ENCODE measurements at regions not wholly inside any gene's neighbourhood (a gene's known extent, or its start where the extent isn't known, plus 50 kb on each side); places are given as distances from the start of the nearest gene placed in this dataset.

DNA sequence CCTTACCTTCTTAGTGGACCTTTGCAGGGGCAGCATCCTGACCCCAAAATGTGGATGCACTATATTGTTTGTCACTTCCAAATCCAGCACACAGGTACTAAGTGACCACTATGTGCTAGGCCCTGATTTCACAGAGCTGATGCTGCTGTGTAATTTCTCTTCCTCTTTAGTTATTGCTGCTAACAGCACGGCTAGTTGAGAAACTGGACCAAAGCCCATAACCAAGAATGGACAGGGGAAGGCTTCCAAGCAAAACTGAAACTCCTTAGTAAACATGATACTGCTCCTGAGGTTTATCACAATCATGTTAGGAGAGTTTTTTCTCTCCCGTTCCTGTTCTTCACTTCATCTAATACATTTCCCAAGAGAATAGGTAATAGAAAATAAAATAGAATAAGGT is 172.9 kb upstream of the TTC29 start:
- peaks cover 7% of the 10 kb centered on the region for H3K9me3 ChIP-seq (ENCODE audit: severe bottlenecking)
- H3K4me3 ChIP-seq (ENCODE audit: low read depth, low read length): no peak overlapping the region
- no peaks in the 10 kb centered on the region for H3K36me3 ChIP-seq
- TF ChIP-seq, protein P1, sequence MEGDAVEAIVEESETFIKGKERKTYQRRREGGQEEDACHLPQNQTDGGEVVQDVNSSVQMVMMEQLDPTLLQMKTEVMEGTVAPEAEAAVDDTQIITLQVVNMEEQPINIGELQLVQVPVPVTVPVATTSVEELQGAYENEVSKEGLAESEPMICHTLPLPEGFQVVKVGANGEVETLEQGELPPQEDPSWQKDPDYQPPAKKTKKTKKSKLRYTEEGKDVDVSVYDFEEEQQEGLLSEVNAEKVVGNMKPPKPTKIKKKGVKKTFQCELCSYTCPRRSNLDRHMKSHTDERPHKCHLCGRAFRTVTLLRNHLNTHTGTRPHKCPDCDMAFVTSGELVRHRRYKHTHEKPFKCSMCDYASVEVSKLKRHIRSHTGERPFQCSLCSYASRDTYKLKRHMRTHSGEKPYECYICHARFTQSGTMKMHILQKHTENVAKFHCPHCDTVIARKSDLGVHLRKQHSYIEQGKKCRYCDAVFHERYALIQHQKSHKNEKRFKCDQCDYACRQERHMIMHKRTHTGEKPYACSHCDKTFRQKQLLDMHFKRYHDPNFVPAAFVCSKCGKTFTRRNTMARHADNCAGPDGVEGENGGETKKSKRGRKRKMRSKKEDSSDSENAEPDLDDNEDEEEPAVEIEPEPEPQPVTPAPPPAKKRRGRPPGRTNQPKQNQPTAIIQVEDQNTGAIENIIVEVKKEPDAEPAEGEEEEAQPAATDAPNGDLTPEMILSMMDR (IDR thresholded peaks at IDR 0.05; ENCODE audit: low read depth, low read length): no peak
- no peak for DNase-seq
- H3K27me3 ChIP-seq (ENCODE audit: insufficient read depth, low read depth, severe bottlenecking): no peaks in the 10 kb centered on the region
- no peak overlapping the region for H3K27ac ChIP-seq

DNA sequence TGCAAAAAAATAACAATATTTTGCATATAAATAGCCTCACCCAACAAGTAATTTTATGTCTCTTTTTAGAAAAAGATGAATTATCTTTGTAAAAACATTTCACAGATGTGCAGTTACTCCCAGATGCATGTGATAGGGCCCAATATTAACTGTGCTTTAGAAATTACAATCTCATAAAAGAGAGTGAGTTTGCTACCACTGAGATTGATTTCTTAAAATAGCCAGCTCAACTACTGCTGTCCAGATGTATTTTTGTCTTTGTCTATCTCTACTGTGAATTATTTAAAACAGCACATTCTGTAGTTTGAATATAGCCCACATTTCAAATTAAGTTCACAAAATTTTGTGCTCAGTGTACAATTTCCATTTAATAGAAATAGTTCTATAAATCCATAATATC is 177.0 kb upstream of the TTC29 start:
- TF ChIP-seq, protein P1 (IDR thresholded peaks at IDR 0.05; ENCODE audit: low read depth, low read length): no peak
- no peaks in the 10 kb centered on the region for H3K27me3 ChIP-seq (ENCODE audit: insufficient read depth, low read depth, severe bottlenecking)
- no peaks in the 10 kb centered on the region for H3K9me3 ChIP-seq (ENCODE audit: severe bottlenecking)
- no peak overlapping the region for H3K4me3 ChIP-seq (ENCODE audit: low read depth, low read length)
- no peak for DNase-seq
- H3K36me3 ChIP-seq: no peaks in the 10 kb centered on the region
- H3K27ac ChIP-seq: no peak overlapping the region

DNA sequence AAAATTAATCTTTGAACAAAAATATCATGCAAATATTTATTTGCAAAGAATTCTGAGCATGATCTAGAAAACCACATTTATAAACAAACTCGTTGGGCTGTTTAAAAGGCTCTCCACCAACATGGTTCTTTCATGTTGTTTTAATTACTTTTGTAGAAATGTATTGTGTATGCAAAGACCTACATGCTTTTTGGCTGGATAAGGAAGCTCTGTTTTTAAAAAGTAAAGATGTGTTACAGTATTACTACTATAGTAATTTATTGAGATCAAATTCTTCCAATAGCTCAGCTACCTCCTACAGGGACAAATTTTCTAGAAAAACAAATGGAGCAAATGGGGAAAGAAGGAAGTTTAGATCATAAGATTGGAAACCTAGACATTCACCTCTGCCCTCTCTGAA is 177.5 kb upstream of the TTC29 start:
- H3K27ac ChIP-seq: no peak overlapping the region
- TF ChIP-seq, protein P1 (IDR thresholded peaks at IDR 0.05; ENCODE audit: low read depth, low read length): no peak
- no peak overlapping the region for H3K4me3 ChIP-seq (ENCODE audit: low read depth, low read length)
- no peak for DNase-seq
- no peaks in the 10 kb centered on the region for H3K27me3 ChIP-seq (ENCODE audit: insufficient read depth, low read depth, severe bottlenecking)
- H3K36me3 ChIP-seq: no peaks in the 10 kb centered on the region
- H3K9me3 ChIP-seq (ENCODE audit: severe bottlenecking): no peaks in the 10 kb centered on the region

DNA sequence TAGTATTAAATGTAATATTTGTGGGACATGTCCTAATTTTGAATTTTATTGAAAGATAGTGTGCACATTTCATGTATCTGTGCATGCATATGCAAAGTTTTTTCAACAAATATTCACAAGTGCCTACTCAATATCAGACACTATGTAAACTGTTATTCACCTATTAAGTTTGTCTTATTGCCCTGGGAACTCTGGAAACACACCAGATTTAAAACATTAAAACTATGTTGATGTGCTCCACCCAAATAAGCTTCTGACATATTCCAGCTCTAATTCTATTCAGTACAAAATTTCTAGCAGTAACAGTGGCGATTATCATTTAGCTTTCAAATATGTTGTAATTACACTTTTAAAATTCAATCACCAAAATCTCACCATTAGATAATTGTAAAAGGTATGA is 183.1 kb upstream of the TTC29 start:
- no peaks in the 10 kb centered on the region for H3K36me3 ChIP-seq
- no peak for DNase-seq
- H3K27ac ChIP-seq: no peak overlapping the region
- H3K9me3 ChIP-seq (ENCODE audit: severe bottlenecking): no peaks in the 10 kb centered on the region
- TF ChIP-seq, protein P1 (IDR thresholded peaks at IDR 0.05; ENCODE audit: low read depth, low read length): no peak
- no peaks in the 10 kb centered on the region for H3K27me3 ChIP-seq (ENCODE audit: insufficient read depth, low read depth, severe bottlenecking)
- no peak overlapping the region for H3K4me3 ChIP-seq (ENCODE audit: low read depth, low read length)

DNA sequence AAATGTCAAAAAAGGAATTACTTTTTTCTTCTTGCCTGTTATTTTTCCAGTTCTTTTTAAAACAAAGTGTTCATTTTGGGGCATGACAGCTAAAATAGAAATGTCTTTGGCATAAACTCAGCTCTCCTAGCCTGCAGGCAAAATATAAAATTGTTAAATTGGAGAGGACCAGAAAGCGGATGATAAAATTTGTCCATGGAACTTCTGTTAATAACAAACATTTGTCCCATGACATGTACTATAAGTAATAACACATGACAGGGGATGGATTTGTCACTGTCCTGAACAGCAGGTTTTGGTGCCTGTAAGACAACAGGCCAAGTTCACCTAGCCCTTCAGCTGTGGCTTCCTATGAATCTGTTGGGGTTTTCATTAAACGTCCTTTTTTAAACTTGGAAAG is 184.0 kb upstream of the TTC29 start:
- no peaks in the 10 kb centered on the region for H3K36me3 ChIP-seq
- TF ChIP-seq, protein P1 (IDR thresholded peaks at IDR 0.05; ENCODE audit: low read depth, low read length): no peak
- no peak overlapping the region for H3K27ac ChIP-seq
- no peak for DNase-seq
- H3K4me3 ChIP-seq (ENCODE audit: low read depth, low read length): no peak overlapping the region
- H3K9me3 ChIP-seq (ENCODE audit: severe bottlenecking): no peaks in the 10 kb centered on the region
- H3K27me3 ChIP-seq (ENCODE audit: insufficient read depth, low read depth, severe bottlenecking): no peaks in the 10 kb centered on the region

DNA sequence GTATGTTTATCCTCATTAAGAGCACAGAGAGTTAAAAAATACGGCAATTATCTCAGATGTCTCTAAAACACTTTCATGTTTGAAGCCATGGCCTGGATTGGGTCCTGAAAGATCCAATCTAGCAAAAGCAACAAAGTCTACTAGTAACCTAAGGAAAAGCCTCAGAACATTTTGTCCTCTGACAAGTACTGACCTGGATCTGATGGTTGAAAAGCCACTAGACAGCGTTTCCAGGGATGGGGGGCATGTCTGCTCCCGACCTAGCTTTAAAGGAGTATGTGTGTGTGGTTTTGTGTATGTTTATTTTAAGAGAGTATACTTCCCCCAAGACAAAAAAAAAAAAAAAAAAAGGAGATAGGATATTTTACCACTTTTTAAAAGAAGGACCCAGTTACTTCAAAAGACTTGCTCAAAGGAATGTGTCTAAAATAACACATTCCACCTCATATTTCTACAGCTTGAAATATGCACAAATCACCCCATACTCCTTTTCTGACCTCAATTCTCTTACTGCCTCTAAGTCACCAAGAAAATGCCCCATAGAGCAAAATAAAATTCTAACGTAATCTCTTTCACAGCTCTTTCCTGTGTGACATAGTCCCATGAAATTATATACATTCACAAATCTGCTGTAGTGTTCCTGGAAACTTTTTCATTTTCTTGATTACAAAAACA is 189.0 kb upstream of the TTC29 start:
- DNase-seq: no peak
- H3K4me3 ChIP-seq (ENCODE audit: low read depth, low read length): no peak overlapping the region
- H3K27me3 ChIP-seq (ENCODE audit: insufficient read depth, low read depth, severe bottlenecking): no peaks in the 10 kb centered on the region
- H3K9me3 ChIP-seq (ENCODE audit: severe bottlenecking): no peaks in the 10 kb centered on the region
- H3K27ac ChIP-seq: no peak overlapping the region
- TF ChIP-seq, protein P1 (IDR thresholded peaks at IDR 0.05; ENCODE audit: low read depth, low read length): no peak
- H3K36me3 ChIP-seq: no peaks in the 10 kb centered on the region
